Kidney (tissue), 13 donors: ENCODE measurements at regions not wholly inside any gene's neighbourhood (a gene's known extent, or its start where the extent isn't known, plus 50 kb on each side); places are given as distances from the start of the nearest gene placed in this dataset.
A peak's percentile ranks its signal among the peaks of the same experiment; 100 is the strongest.

Experiments
- DNase-seq, 5 donors: peaks; one replicate each; pipeline ENCODE4 v3.0.0-alpha.2; 2013 to 2020
- FAIRE-seq: peaks from 2 replicates; lab custom pipeline; 2012; peaks lifted over from hg19 to GRCh38; lab: Jason Lieb, UNC
- H3K27ac ChIP-seq, 2 donors: one replicate each; pipeline ENCODE4 v1.7.0; 2013; ENCODE audit warnings: low read depth in 2 of 2, low read length in 2 of 2, inconsistent platforms in 1 of 2
- H3K27me3 ChIP-seq: one replicate; pipeline ENCODE4 v1.7.1; 2013; ENCODE audit warnings: low read length, inconsistent platforms; ENCODE audit not compliant: control insufficient read depth, insufficient read depth
- H3K36me3 ChIP-seq, 3 donors: one replicate each; pipeline versions ENCODE4 v1.7.0 to v1.7.1; 2013; ENCODE audit warnings: low read length in 3 of 3, control low read depth in 1 of 3, inconsistent platforms in 1 of 3; ENCODE audit not compliant: insufficient read depth in 3 of 3, control insufficient read depth in 2 of 3
- H3K4me1 ChIP-seq, 3 donors: one replicate each; pipeline versions ENCODE4 v1.7.0 to v1.7.1; 2013; ENCODE audit warnings: low read length in 3 of 3, inconsistent platforms in 1 of 3, low read depth in 1 of 3; ENCODE audit not compliant: control insufficient read depth in 2 of 3, insufficient read depth in 2 of 3
- H3K4me3 ChIP-seq, 3 donors: one replicate each; pipeline versions ENCODE4 v1.7.0 to v1.8.1; 2013; ENCODE audit warnings: low read length in 3 of 3, control low read depth in 1 of 3, inconsistent platforms in 1 of 3
- H3K9ac ChIP-seq, 3 donors: one replicate each; pipeline versions ENCODE4 v1.7.0 to v1.7.1; 2013; ENCODE audit warnings: low read length in 3 of 3, control low read depth in 1 of 3, inconsistent platforms in 1 of 3
- H3K9me3 ChIP-seq, 3 donors: one replicate each; pipeline versions ENCODE4 v1.7.0 to v1.7.1; 2013; ENCODE audit warnings: low read length in 3 of 3, control low read depth in 1 of 3, inconsistent platforms in 1 of 3; ENCODE audit not compliant: control insufficient read depth in 2 of 3, insufficient read depth in 1 of 3
- intact Hi-C: fragments of 100-400 bp; cut with DNase I; formaldehyde crosslinking; loops from one replicate; pipeline ENCODE4 v1.11.1; 2022
- TF ChIP-seq, protein P1 (sequence below): IDR thresholded peaks from 3 replicates; pipeline ENCODE4 v1.5.1; 2012; ENCODE audit warnings: mild to moderate bottlenecking, moderate library complexity, borderline replicate concordance; ENCODE audit not compliant: insufficient read depth; ENCODE audit errors: extremely low read depth
- donor health status: control.
- donor health status: control.
- donor health status: control.
- donor health status: control.
- donor health status: control.
- donor health status: DM: yes; HTN: yes; CAD: no.
- donor health status: Normal renal cell carcinoma (clear cell type).

DNA sequence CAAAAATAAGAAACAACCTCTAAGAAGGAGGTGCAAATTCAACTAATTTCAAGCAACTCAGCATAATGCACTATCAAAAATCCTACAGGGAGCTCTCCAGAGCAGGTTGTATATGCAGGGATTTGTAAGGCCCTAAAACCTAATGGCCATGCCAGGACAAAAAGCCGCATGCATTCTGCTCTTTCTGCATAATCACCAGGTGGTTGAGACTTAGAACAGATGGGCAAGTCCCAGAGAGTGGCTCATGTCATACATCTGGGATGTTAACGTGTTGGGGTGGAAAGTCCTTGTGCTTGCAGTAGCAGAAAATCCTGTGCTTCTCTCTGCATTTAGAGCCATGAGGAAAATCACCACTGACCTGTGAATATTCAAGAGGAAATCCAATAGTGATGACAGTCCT, 1002.9 kb downstream of the AGBL1 start:
- no peak overlapping the region for H3K9ac ChIP-seq
- H3K27ac ChIP-seq: no peak overlapping the region
- no peaks in the 10 kb centered on the region for H3K9me3 ChIP-seq
- H3K4me3 ChIP-seq: no peak overlapping the region
- intact Hi-C loops: no loop called here
- TF ChIP-seq, protein P1, sequence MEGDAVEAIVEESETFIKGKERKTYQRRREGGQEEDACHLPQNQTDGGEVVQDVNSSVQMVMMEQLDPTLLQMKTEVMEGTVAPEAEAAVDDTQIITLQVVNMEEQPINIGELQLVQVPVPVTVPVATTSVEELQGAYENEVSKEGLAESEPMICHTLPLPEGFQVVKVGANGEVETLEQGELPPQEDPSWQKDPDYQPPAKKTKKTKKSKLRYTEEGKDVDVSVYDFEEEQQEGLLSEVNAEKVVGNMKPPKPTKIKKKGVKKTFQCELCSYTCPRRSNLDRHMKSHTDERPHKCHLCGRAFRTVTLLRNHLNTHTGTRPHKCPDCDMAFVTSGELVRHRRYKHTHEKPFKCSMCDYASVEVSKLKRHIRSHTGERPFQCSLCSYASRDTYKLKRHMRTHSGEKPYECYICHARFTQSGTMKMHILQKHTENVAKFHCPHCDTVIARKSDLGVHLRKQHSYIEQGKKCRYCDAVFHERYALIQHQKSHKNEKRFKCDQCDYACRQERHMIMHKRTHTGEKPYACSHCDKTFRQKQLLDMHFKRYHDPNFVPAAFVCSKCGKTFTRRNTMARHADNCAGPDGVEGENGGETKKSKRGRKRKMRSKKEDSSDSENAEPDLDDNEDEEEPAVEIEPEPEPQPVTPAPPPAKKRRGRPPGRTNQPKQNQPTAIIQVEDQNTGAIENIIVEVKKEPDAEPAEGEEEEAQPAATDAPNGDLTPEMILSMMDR: no peak
- no peaks in the 10 kb centered on the region for H3K4me1 ChIP-seq
- H3K27me3 ChIP-seq: no peaks in the 10 kb centered on the region
- no peak for DNase-seq
- H3K36me3 ChIP-seq: no peaks in the 10 kb centered on the region
- FAIRE-seq: no peak

GRCh38 chr15:87080547-87080946, 1000.9 kb downstream of the AGBL1 start:
- DNase-seq (peak in 1 of 5 donors; percentile 8), FAIRE-seq (no peak)
- TF ChIP-seq, protein P1: no peak
- H3K4me3 ChIP-seq: no peak overlapping the region
- H3K9me3 ChIP-seq: no peaks in the 10 kb centered on the region
- no peaks in the 10 kb centered on the region for H3K36me3 ChIP-seq
- no peak overlapping the region for H3K27ac ChIP-seq
- no peaks in the 10 kb centered on the region for H3K27me3 ChIP-seq
- H3K9ac ChIP-seq: no peak overlapping the region
- intact Hi-C loops: no loop called here
- no peaks in the 10 kb centered on the region for H3K4me1 ChIP-seq
